SK-N-SH (cell line): ENCODE measurements at regions not wholly inside any gene's neighbourhood (a gene's known extent, or its start where the extent isn't known, plus 50 kb on each side); places are given as distances from the start of the nearest gene placed in this dataset.
"Not testable (repeated sequence)": the region's sequence is repeated elsewhere in the genome, so short reads cannot be mapped to it uniquely, and the experiment has no call there.

Experiments
- CHD2 ChIP-seq: fragments of 150-350 bp; IDR thresholded peaks from 2 replicates; pipeline ENCODE4 v1.6.1; 2018; ENCODE audit warnings: low read length; ENCODE audit not compliant: partially characterized antibody
- CTCF ChIP-seq: fragments of 200-600 bp; sonication (generic); IDR thresholded peaks from 2 replicates; pipeline ENCODE4 v1.6.1; 2017; ENCODE audit warnings: antibody characterized with exemption, mild to moderate bottlenecking, moderate library complexity
- EP300 ChIP-seq, 2 experiments: IDR thresholded peaks; 2 replicates each; pipeline versions ENCODE4 v1.4.0 to v1.6.1; 2012; ENCODE audit warnings: borderline replicate concordance in 1 of 2, low read depth in 1 of 2, low read length in 1 of 2
- POLR2AphosphoS5 ChIP-seq: IDR thresholded peaks from 2 replicates; pipeline ENCODE4 v1.6.1; 2012; ENCODE audit warnings: low read depth, low read length
- RFX5 ChIP-seq: IDR thresholded peaks from 2 replicates; pipeline ENCODE4 v1.6.1; 2012; ENCODE audit warnings: mild to moderate bottlenecking, improper control_type of control experiment, low read length
- YY1 ChIP-seq: IDR thresholded peaks from 2 replicates; pipeline ENCODE4 v1.4.0; 2012; ENCODE audit warnings: low read depth, mild to moderate bottlenecking

DNA sequence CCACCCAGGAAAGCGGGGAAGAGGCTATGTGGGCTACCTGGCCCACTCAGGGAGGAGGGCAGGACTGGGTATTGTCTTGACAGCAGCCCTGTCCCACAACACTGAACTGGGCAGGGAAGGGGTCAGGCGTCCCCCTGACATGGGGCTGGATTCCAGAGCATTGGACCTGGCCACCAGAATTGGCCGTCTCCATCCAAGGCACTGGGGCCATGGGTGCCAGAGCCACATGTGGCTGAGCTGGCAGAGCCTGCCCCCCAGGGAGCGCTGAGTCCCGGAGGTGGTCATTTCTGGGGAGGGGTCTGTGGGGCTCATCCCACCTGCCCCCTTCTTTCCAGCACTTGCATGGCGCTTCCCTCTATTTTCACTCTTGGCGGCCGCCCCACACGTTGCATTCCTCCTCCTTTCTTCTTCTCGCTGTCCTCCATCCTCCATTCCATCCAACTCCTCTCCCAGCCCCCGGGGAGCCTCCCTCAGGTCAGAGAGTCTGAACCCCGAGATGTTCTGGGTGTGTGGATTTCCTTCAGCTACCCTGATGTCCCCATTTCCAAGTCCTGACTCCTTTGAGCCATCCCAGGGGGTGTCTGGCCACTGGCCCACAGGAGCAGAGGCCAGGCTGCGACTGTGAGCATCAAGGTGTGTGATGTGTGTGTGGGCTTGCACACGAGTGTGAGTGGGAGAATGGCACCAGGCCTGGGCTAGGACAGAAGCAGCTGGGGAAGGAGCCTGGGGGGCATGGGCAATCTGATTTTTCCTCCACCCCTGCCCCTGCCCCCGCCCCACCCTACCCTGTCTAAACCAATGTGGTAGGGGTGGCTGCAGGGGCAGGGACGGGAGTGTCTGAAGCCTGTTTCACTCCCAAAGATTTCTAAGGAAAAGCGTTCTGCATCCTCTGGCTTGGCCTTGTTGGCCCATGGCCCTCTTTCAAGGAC, 171.2 kb downstream of the TBC1D2B start:
- TF ChIP-seq RFX5; POLR2AphosphoS5; CTCF; YY1; CHD2; EP300 (IDR thresholded peaks at IDR 0.05; ENCODE audit: borderline replicate concordance in 1 of 2, low read depth in 1 of 2, low read length in 1 of 2): not testable (repeated sequence)
